Body of pancreas (tissue), 4 donors: ENCODE measurements at regions not wholly inside any gene's neighbourhood (a gene's known extent, or its start where the extent isn't known, plus 50 kb on each side); places are given as distances from the start of the nearest gene placed in this dataset.

ENCODE experiments used
- CTCF ChIP-seq, 7 experiments: fragments of 450-650 bp in 4 of 7; fragments of 200-600 bp in 3 of 7; sonication (generic) in 3 of 7; IDR thresholded peaks; one replicate each; pipeline ENCODE4 v1.5.1; 2016 to 2019; ENCODE audit warnings: antibody characterized with exemption in 7 of 7
- POLR2A ChIP-seq, 3 donors: fragments of 450-650 bp; IDR thresholded peaks; one replicate each; pipeline ENCODE4 v1.6.1; 2016; ENCODE audit warnings: antibody characterized with exemption in 3 of 3, mild to moderate bottlenecking in 2 of 3

DNA sequence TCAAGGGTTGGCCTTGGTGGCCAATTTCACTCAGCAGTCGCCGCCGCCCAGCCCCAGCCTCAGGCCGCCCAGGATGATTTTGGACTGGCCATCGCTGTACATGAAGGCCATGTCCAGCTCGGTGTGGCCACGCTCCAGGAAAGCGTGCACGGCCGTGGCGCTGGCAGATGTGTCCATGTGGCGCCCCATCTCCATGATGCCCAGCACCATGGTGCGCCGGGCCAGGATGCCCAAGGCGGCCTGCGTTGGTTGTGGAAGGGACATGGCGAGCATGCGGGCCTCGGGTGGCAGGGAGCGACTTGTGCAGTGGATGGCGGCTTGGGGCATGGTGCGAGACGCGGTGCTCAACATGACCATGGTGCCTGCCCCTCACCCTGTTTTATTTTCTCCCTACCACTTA, 55.4 kb downstream of the ZCCHC12 start:
- TF ChIP-seq CTCF (IDR thresholded peaks at IDR 0.05) (no peak), POLR2A (IDR thresholded peaks at IDR 0.05) (no peak)
